Tibial nerve (tissue), 4 donors: ENCODE measurements at regions not wholly inside any gene's neighbourhood (a gene's known extent, or its start where the extent isn't known, plus 50 kb on each side); places are given as distances from the start of the nearest gene placed in this dataset.

Experiments
- DNase-seq, 2 donors: peaks; one replicate each; pipeline ENCODE4 v3.0.0-alpha.2; 2019; ENCODE audit warnings: low spot score in 2 of 2
- H3K27ac ChIP-seq, 4 donors: fragments of 200-600 bp; sonication (generic) in 3 of 4; one replicate each; pipeline ENCODE4 v1.5.1; 2017 to 2019; ENCODE audit warnings: mild to moderate bottlenecking in 1 of 4
- H3K27me3 ChIP-seq, 2 donors: fragments of 200-600 bp; sonication (generic) in 1 of 2; one replicate each; pipeline versions ENCODE4 v1.5.1 to v1.6.0; 2017 to 2019
- H3K36me3 ChIP-seq, 3 donors: fragments of 200-600 bp; sonication (generic); one replicate each; pipeline ENCODE4 v1.5.1; 2018 to 2019
- H3K4me1 ChIP-seq, 4 donors: fragments of 200-600 bp; sonication (generic) in 3 of 4; one replicate each; pipeline ENCODE4 v1.5.1; 2017 to 2019
- H3K4me3 ChIP-seq, 4 donors: fragments of 200-600 bp; sonication (generic) in 3 of 4; one replicate each; pipeline ENCODE4 v1.5.1; 2017 to 2019; ENCODE audit warnings: mild to moderate bottlenecking in 1 of 4, moderate library complexity in 1 of 4
- H3K9me3 ChIP-seq, 4 donors: fragments of 200-600 bp; sonication (generic) in 3 of 4; one replicate each; pipeline ENCODE4 v1.5.1; 2017 to 2019
- CTCF ChIP-seq, 5 experiments: fragments of 200-600 bp in 3 of 5; fragments of 450-650 bp in 2 of 5; sonication (generic) in 3 of 5; IDR thresholded peaks; one replicate each; pipeline ENCODE4 v1.5.1; 2016 to 2019; ENCODE audit warnings: antibody characterized with exemption in 5 of 5, mild to moderate bottlenecking in 3 of 5, moderate library complexity in 2 of 5
- EP300 ChIP-seq, 2 donors: sonication (generic); formaldehyde crosslinking; IDR thresholded peaks; one replicate each; pipeline ENCODE4 v1.6.1; 2017; ENCODE audit warnings: antibody characterized with exemption in 2 of 2, mild to moderate bottlenecking in 1 of 2
- POLR2A ChIP-seq, 2 donors: fragments of 450-650 bp; IDR thresholded peaks; one replicate each; pipeline ENCODE4 v1.6.1; 2017; ENCODE audit warnings: antibody characterized with exemption in 2 of 2, mild to moderate bottlenecking in 2 of 2, moderate library complexity in 2 of 2
- WGBS, 2 donors: methylation state at CpG; one replicate each; pipeline ENCODE4 v1.1.5; 2018; 5-methylcytosine and 5-hydroxymethylcytosine counted together

GRCh38 chr5:144788046-144788445 is 617.4 kb downstream of the KCTD16 start:
- Histone ChIP-seq H3K36me3 (no peaks in the 10 kb centered on the region), H3K27me3 (no peaks in the 10 kb centered on the region), H3K4me3 (no peak overlapping the region), H3K27ac (no peak overlapping the region), H3K9me3 (peaks cover 0 to 12% (median 0%) of the 10 kb centered on the region in 4 donors), H3K4me1 (no peaks in the 10 kb centered on the region)
- DNase-seq: no peak
- 90 to 97% methylated on average over 1 of the region's 1 CpG for WGBS, 2 donors
- no peak for TF ChIP-seq POLR2A (IDR thresholded peaks at IDR 0.05)
- TF ChIP-seq EP300 (IDR thresholded peaks at IDR 0.05): no peak

- Histone ChIP-seq H3K27ac (no peak overlapping the region), H3K36me3 (no peaks in the 10 kb centered on the region), H3K4me3 (no peak overlapping the region), H3K4me1 (peaks cover 0 to 4% (median 0%) of the 10 kb centered on the region in 4 donors), H3K9me3 (no peaks in the 10 kb centered on the region), H3K27me3 (no peaks in the 10 kb centered on the region)
- TF ChIP-seq CTCF (IDR thresholded peaks at IDR 0.05): no peak
- no peak for TF ChIP-seq EP300 (IDR thresholded peaks at IDR 0.05)
- no peak for TF ChIP-seq POLR2A (IDR thresholded peaks at IDR 0.05)
- no peak for DNase-seq
- WGBS, 2 donors: 58 to 72% methylated on average over 3 of the region's 3 CpGs
These were observed 608.7 kb downstream of the KCTD16 start for GRCh38 chr5:144779368-144779767.

GRCh38 chr5:144778561-144778960 is 607.9 kb downstream of the KCTD16 start:
- 27 to 46% methylated on average over 2 of the region's 2 CpGs for WGBS, 2 donors
- TF ChIP-seq CTCF (IDR thresholded peaks at IDR 0.05) (no peak), EP300 (IDR thresholded peaks at IDR 0.05) (no peak), POLR2A (IDR thresholded peaks at IDR 0.05) (no peak)
- peaks cover 0 to 4% (median 0%) of the 10 kb centered on the region in 4 donors for H3K4me1 ChIP-seq
- no peak overlapping the region for H3K4me3 ChIP-seq
- H3K9me3 ChIP-seq: no peaks in the 10 kb centered on the region
- no peak overlapping the region for H3K27ac ChIP-seq
- no peaks in the 10 kb centered on the region for H3K27me3 ChIP-seq
- no peaks in the 10 kb centered on the region for H3K36me3 ChIP-seq
- no peak for DNase-seq

GRCh38 chr5:144774197-144774596 is 603.5 kb downstream of the KCTD16 start:
- no peaks in the 10 kb centered on the region for H3K27me3 ChIP-seq
- no peak for DNase-seq
- 72 to 83% methylated on average over 1 of the region's 1 CpG for WGBS, 2 donors
- H3K4me1 ChIP-seq: peaks cover 0 to 4% (median 0%) of the 10 kb centered on the region in 4 donors
- TF ChIP-seq POLR2A (IDR thresholded peaks at IDR 0.05) (no peak), CTCF (IDR thresholded peaks at IDR 0.05) (no peak), EP300 (IDR thresholded peaks at IDR 0.05) (no peak)
- H3K27ac ChIP-seq: no peak overlapping the region
- H3K4me3 ChIP-seq: no peak overlapping the region
- no peaks in the 10 kb centered on the region for H3K36me3 ChIP-seq
- no peaks in the 10 kb centered on the region for H3K9me3 ChIP-seq

GRCh38 chr5:144773628-144774027 is 603.0 kb downstream of the KCTD16 start:
- WGBS, 2 donors: 72 to 74% methylated on average over 4 of the region's 4 CpGs
- H3K9me3 ChIP-seq: no peaks in the 10 kb centered on the region
- TF ChIP-seq CTCF (IDR thresholded peaks at IDR 0.05) (no peak), EP300 (IDR thresholded peaks at IDR 0.05) (no peak), POLR2A (IDR thresholded peaks at IDR 0.05) (no peak)

GRCh38 chr5:144771802-144772201 is 601.1 kb downstream of the KCTD16 start:
- Histone ChIP-seq H3K27ac (no peak overlapping the region), H3K36me3 (no peaks in the 10 kb centered on the region), H3K27me3 (no peaks in the 10 kb centered on the region), H3K9me3 (no peaks in the 10 kb centered on the region), H3K4me3 (no peak overlapping the region), H3K4me1 (no peaks in the 10 kb centered on the region)
- WGBS, 2 donors: 89 to 91% methylated on average over 2 of the region's 2 CpGs
- DNase-seq: no peak
- no peak for TF ChIP-seq CTCF (IDR thresholded peaks at IDR 0.05)
- TF ChIP-seq POLR2A (IDR thresholded peaks at IDR 0.05): no peak
- no peak for TF ChIP-seq EP300 (IDR thresholded peaks at IDR 0.05)

More at GRCh38 chr5:144773628-144774027, 603.0 kb downstream of the KCTD16 start:
- no peaks in the 10 kb centered on the region for H3K27me3 ChIP-seq
- no peak overlapping the region for H3K27ac ChIP-seq
- H3K4me3 ChIP-seq: no peak overlapping the region
- H3K36me3 ChIP-seq: no peaks in the 10 kb centered on the region
- no peak for DNase-seq
- H3K4me1 ChIP-seq: peaks cover 0 to 4% (median 0%) of the 10 kb centered on the region in 4 donors
